ENCODE measurements at regions not wholly inside any gene's neighbourhood (a gene's known extent, or its start where the extent isn't known, plus 50 kb on each side); places are given as distances from the start of the nearest gene placed in this dataset.

DNA sequence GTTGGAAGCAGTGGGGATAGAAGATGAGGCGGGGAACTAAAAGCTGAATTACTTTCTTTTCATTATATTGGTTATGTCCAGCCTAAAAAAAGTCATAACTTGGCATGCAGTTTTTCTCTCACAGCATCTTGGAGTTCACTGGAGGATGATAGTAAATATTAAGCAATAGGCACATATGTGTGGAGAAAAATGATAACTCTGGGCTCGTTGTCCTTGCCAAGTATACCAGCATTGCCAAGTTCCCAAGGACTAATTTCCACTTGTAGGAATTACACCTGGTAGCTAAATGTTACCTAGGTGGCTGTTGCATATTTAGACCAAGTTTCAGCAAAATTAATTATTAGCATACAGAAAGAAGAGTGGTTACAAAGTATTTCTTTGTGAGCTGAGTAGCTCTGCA, 1007.6 kb downstream of the ANKRD7 start:
- BruUV-seq (replicated peaks), result no TSS peak
- no peak overlapping the region for H3K9ac ChIP-seq (ENCODE audit: control insufficient read depth, insufficient read depth, low read length)
- no peaks in the 10 kb centered on the region for H3K79me2 ChIP-seq (ENCODE audit: control insufficient read depth, insufficient read depth, low read length)
- intact Hi-C loops (cut with micrococcal nuclease; ENCODE audit: unreplicated experiment) (no loop called here), in situ Hi-C loops (cut with MboI) (no loop called here)
- 26% methylated on average over 2 of the region's 2 CpGs for WGBS (ENCODE audit: insufficient coverage, insufficient replicate concordance, low lambda C conversion rate, missing lambda C conversion rate)
- no peak overlapping the region for H3K27ac ChIP-seq (ENCODE audit: control insufficient read depth, insufficient read depth)
- no peak for ATAC-seq
- TF ChIP-seq SREBF2 (IDR thresholded peaks at IDR 0.05; ENCODE audit: low read length) (no peak), CBFB (IDR thresholded peaks at IDR 0.05; ENCODE audit: low read depth) (no peak), CHD1 (IDR thresholded peaks at IDR 0.05; ENCODE audit: low read depth, low read length) (no peak), FOXM1 (IDR thresholded peaks at IDR 0.05; ENCODE audit: low read depth, low read length) (no peak), CEBPB (IDR thresholded peaks at IDR 0.05; ENCODE audit: borderline replicate concordance in 1 of 2, low read depth in 2 of 2, low read length in 2 of 2) (no peak), TCF3 (IDR thresholded peaks at IDR 0.05; ENCODE audit: borderline replicate concordance, insufficient read depth, low read depth, low read length) (no peak), SUPT20H (IDR thresholded peaks at IDR 0.05; ENCODE audit: borderline replicate concordance, control insufficient read depth, low read depth, low read length) (no peak), PAX8 (IDR thresholded peaks at IDR 0.05) (no peak), GATAD2B (conservative IDR thresholded peaks at IDR 0.05; ENCODE audit: low read depth) (no peak), SRF (IDR thresholded peaks at IDR 0.05; ENCODE audit: low read depth in 2 of 2, low read length in 2 of 2) (no peak), SUZ12 (IDR thresholded peaks at IDR 0.05; ENCODE audit: unreplicated experiment) (no peak)
- TF ChIP-seq, protein P1, sequence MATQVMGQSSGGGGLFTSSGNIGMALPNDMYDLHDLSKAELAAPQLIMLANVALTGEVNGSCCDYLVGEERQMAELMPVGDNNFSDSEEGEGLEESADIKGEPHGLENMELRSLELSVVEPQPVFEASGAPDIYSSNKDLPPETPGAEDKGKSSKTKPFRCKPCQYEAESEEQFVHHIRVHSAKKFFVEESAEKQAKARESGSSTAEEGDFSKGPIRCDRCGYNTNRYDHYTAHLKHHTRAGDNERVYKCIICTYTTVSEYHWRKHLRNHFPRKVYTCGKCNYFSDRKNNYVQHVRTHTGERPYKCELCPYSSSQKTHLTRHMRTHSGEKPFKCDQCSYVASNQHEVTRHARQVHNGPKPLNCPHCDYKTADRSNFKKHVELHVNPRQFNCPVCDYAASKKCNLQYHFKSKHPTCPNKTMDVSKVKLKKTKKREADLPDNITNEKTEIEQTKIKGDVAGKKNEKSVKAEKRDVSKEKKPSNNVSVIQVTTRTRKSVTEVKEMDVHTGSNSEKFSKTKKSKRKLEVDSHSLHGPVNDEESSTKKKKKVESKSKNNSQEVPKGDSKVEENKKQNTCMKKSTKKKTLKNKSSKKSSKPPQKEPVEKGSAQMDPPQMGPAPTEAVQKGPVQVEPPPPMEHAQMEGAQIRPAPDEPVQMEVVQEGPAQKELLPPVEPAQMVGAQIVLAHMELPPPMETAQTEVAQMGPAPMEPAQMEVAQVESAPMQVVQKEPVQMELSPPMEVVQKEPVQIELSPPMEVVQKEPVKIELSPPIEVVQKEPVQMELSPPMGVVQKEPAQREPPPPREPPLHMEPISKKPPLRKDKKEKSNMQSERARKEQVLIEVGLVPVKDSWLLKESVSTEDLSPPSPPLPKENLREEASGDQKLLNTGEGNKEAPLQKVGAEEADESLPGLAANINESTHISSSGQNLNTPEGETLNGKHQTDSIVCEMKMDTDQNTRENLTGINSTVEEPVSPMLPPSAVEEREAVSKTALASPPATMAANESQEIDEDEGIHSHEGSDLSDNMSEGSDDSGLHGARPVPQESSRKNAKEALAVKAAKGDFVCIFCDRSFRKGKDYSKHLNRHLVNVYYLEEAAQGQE (IDR thresholded peaks at IDR 0.05; ENCODE audit: low read depth, low read length), result no peak
- TF ChIP-seq, protein P2, sequence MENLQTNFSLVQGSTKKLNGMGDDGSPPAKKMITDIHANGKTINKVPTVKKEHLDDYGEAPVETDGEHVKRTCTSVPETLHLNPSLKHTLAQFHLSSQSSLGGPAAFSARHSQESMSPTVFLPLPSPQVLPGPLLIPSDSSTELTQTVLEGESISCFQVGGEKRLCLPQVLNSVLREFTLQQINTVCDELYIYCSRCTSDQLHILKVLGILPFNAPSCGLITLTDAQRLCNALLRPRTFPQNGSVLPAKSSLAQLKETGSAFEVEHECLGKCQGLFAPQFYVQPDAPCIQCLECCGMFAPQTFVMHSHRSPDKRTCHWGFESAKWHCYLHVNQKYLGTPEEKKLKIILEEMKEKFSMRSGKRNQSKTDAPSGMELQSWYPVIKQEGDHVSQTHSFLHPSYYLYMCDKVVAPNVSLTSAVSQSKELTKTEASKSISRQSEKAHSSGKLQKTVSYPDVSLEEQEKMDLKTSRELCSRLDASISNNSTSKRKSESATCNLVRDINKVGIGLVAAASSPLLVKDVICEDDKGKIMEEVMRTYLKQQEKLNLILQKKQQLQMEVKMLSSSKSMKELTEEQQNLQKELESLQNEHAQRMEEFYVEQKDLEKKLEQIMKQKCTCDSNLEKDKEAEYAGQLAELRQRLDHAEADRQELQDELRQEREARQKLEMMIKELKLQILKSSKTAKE (IDR thresholded peaks at IDR 0.05; ENCODE audit: low read depth, poor library complexity, severe bottlenecking), result no peak
- no peaks in the 10 kb centered on the region for H4K20me1 ChIP-seq (ENCODE audit: control insufficient read depth, insufficient read depth)
- FAIRE-seq, result no peak
- H3K9me3 ChIP-seq (replicated peaks; ENCODE audit: control insufficient read depth, insufficient read depth, low read length), result no peaks in the 10 kb centered on the region
- H3K27me3 ChIP-seq (replicated peaks in 1 of 2; ENCODE audit: control insufficient read depth in 2 of 2, insufficient read depth in 2 of 2, low read length in 1 of 2), result no peaks in the 10 kb centered on the region
- no peaks in the 10 kb centered on the region for H3K36me3 ChIP-seq (ENCODE audit: control insufficient read depth in 2 of 2, insufficient read depth in 2 of 2, low read length in 1 of 2)
- no peaks in the 10 kb centered on the region for H3K4me1 ChIP-seq (ENCODE audit: control insufficient read depth, insufficient read depth, low read length)
- SMC1A ChIA-PET (ENCODE audit: uncharacterized antibody, unreplicated experiment), result no interaction called here
- H3K4me3 ChIP-seq, result no peak overlapping the region
- no peak overlapping the region for H2AFZ ChIP-seq (ENCODE audit: control insufficient read depth, low read depth, low read length)
- POLR2A ChIA-PET, result no interaction called here
- CTCF ChIA-PET, result no interaction called here
- H3K4me2 ChIP-seq (ENCODE audit: control insufficient read depth, insufficient read depth), result no peak overlapping the region
- RAD21 ChIA-PET (ENCODE audit: unreplicated experiment), result no interaction called here
- DNase-seq (ENCODE audit: low read depth, low spot score), result no peak
